ENCODE measurements at regions not wholly inside any gene's neighbourhood (a gene's known extent, or its start where the extent isn't known, plus 50 kb on each side); places are given as distances from the start of the nearest gene placed in this dataset.
"Not testable (repeated sequence)": the region's sequence is repeated elsewhere in the genome, so short reads cannot be mapped to it uniquely, and the experiment has no call there.

DNA sequence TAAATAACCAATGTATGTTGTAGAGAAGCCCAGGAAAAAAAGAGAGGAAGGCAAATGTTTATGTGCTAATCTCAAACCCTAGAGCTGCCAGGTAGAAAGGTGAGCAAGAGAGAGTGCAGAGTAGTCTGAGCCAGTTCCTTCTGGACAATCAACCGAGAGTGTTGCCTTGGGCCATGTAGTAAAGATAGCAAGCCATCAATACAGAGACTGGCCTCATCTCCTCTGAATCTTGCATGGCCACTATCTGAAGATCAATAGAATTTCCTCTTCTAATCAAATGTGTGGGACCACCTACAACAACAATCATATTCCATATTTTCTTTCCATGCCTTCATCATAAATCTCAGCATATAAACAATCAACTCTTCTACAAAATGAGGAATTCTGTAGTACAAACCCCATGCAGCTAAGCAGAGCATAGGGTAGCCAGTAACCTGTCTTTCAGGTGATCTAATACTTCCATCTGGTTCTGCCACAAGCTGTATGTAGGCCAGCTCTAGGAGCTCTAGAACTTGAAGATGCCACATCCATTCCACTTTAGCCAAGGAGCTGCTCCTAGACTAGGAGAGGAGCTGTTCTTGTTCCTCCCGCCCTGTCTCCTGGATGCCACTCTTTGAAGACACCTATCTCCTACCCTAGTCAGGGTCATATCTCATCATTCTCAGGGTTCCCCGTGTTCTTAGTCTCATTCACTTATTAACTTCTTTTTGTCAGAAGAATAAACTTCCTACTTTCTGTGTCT lies 75.8 kb upstream of the SLC38A4 start:
- Mint-ChIP-seq H3K36me3 (peaks cover 0 to 3% (median 0%) of the 10 kb centered on the region in 3 donors), H3K9me3 (peaks cover 0 to 2% (median 0%) of the 10 kb centered on the region in 6 donors), H3K4me3 (no peak overlapping the region), H3K4me1 (peaks cover 6 to 31% of the 10 kb centered on the region in 2 donors), H3K27me3 (ENCODE audit: low read depth in 3 of 3) (peaks cover 8 to 10% (median 8%) of the 10 kb centered on the region in 3 donors), H3K27ac (no peak overlapping the region)
- no peak for DNase-seq

DNA sequence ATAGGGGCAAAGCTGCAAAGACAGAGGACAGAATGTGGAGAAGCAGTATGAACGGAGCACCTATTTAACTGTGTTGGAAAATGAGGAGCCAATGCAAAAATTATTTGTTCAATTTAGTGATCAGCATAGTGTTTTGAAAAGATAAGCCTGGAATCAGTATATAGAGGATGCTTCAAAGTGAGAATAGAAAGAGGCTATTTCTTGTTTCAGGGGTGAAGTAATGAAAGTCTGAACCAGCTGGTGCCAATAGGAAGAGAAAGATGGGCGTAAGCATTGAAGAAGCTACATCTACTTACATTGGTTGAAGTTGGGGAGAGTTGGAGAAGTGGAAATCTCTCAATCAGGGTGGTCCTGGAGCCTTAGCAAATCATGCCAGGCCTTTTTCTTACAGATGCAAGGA lies 77.3 kb upstream of the SLC38A4 start:
- peaks cover 6 to 12% (median 7%) of the 10 kb centered on the region in 3 donors for H3K27me3 Mint-ChIP-seq (ENCODE audit: low read depth in 3 of 3)
- H3K9me3 Mint-ChIP-seq: peaks cover 0 to 2% (median 0%) of the 10 kb centered on the region in 6 donors
- H3K4me3 Mint-ChIP-seq: no peak overlapping the region
- DNase-seq: no peak
- no peaks in the 10 kb centered on the region for H3K36me3 Mint-ChIP-seq
- H3K4me1 Mint-ChIP-seq: peaks cover 6 to 26% of the 10 kb centered on the region in 2 donors
- H3K27ac Mint-ChIP-seq: no peak overlapping the region

DNA sequence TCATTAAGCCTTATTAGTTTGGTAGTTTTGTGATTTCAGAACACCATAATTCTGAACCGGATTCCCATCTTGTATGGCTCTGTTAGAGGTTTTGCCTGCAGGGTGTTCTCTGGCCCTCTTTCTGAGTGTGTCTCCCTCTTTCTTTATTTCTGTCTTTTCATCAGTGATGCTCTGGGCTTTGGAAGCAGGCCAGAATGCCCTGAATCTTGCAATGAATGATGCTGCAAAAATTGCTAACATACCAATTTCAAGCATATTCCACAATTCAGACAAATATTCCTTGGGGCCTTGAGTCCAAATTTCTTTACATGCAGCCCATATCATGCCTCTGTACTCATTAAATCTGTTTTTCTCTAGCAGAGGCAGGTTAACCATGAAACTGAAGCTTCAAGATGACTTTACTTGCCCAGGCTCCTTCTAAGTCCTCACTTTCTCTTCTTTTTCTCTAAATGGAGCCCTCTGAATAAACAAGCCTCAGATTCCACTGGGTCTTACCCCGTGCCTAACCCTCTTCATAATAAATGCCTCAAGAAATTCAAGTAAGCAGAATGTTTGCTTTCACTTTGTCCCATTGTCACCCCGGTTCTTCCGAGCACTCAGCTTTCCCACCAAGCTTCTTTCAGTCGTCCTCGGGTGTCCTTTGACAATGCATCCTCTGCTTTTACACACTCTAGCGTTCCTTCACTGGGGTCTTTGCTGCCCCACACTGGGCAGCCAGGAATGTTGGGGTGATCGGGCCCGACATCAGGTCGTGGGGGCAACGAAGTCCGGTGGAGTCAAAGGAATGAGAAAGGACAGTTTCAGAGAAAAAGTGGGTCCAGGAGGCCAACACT lies 78.8 kb upstream of the SLC38A4 start:
- H3K27ac Mint-ChIP-seq: no peak overlapping the region
- H3K9me3 Mint-ChIP-seq: peaks cover 2 to 7% (median 5%) of the 10 kb centered on the region in 6 donors
- H3K36me3 Mint-ChIP-seq: no peaks in the 10 kb centered on the region
- no peak overlapping the region for H3K4me3 Mint-ChIP-seq
- DNase-seq: no peak
- peaks cover 6 to 12% (median 7%) of the 10 kb centered on the region in 3 donors for H3K27me3 Mint-ChIP-seq (ENCODE audit: low read depth in 3 of 3)
- peaks cover 6 to 15% of the 10 kb centered on the region in 2 donors for H3K4me1 Mint-ChIP-seq

DNA sequence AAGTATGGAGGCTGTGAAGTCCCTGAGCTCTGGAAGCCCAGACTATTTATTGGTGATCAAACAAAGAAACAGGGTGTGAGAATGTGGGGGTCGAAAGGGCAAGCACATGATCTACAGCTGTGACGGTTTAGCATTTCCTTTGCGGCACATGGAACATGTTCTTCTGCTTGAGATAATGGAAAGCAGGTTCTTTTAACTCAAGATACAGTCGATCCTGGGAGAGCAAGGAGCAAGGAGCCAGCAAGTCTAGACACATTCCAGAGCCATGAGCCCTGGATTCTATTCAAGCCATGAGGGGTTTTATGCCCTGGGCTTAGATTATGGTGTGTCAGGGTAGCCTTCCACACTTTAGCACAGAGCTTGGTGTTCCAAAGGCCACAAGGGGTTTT lies 79.4 kb upstream of the SLC38A4 start:
- Mint-ChIP-seq H3K9me3 (peaks cover 2 to 13% (median 8%) of the 10 kb centered on the region in 6 donors), H3K4me1 (peaks cover 6 to 11% of the 10 kb centered on the region in 2 donors), H3K27me3 (ENCODE audit: low read depth in 3 of 3) (peaks cover 6 to 12% (median 9%) of the 10 kb centered on the region in 3 donors)
- not testable (repeated sequence) for H3K27ac Mint-ChIP-seq, H3K4me3 Mint-ChIP-seq, H3K36me3 Mint-ChIP-seq, DNase-seq

DNA sequence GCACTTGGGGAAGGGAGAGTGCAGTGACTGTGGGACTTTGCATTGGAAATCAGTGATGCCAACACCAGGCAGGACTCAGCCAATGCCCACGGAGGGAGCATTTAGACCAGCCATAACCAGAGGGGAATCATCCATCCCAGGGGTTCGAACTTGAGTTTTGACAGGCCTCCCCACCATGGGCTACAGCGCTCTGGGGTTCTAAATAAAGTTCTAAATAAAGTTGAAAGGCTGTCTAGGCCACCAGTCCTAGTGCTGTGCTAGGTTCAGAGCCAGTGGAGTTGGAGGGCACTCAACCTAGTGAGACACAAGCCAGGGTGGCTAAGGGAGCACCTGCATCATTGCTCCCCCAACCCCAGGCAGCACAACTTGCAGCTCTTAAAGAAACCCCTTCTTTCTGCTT lies 82.0 kb upstream of the SLC38A4 start:
- Mint-ChIP-seq H3K4me1 (no peaks in the 10 kb centered on the region), H3K36me3 (peaks cover 0 to 5% (median 0%) of the 10 kb centered on the region in 3 donors), H3K9me3 (peaks cover 9 to 37% (median 26%) of the 10 kb centered on the region in 6 donors), H3K4me3 (no peak overlapping the region), H3K27ac (no peak overlapping the region), H3K27me3 (ENCODE audit: low read depth in 3 of 3) (peaks cover 6 to 14% (median 7%) of the 10 kb centered on the region in 3 donors)
- no peak for DNase-seq

DNA sequence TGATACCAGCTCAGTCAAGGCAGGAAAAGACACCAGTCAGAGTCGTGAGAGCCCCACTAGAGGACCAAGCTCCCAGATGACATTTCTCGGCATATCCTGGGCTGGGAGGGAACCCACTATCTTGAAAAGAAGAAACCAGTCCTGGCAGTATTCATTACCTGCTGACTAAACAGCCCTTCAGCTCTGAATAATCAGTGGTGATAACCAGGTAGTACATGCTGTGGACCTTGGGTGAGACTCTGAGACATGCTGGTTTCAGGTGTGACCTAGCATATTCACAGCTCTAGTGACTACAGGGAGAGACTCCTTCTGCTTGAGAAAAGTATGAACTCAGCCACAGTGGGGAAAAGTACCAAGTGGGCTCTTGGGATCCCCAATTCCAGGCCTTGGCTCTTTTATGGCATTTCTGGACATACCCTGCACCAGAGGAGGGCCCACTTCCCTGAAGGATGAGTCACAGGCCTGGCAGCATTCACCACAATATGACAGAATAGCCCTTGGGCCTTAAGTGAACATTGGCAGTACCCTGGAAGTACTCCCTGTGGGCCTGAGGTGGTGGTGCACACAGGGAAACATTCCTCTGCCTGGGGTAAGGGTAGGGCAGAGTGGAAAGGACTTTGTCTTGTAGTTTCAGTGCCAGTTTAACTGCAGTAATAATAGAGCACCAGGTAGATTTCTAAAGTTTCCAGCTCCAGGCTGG lies 82.6 kb upstream of the SLC38A4 start:
- no peaks in the 10 kb centered on the region for H3K4me1 Mint-ChIP-seq
- H3K9me3 Mint-ChIP-seq: peaks cover 9 to 37% (median 25%) of the 10 kb centered on the region in 6 donors
- H3K36me3 Mint-ChIP-seq: peaks cover 0 to 5% (median 0%) of the 10 kb centered on the region in 3 donors
- H3K4me3 Mint-ChIP-seq: no peak overlapping the region
- H3K27ac Mint-ChIP-seq: no peak overlapping the region
- DNase-seq: no peak
- peaks cover 5 to 14% (median 5%) of the 10 kb centered on the region in 3 donors for H3K27me3 Mint-ChIP-seq (ENCODE audit: low read depth in 3 of 3)

DNA sequence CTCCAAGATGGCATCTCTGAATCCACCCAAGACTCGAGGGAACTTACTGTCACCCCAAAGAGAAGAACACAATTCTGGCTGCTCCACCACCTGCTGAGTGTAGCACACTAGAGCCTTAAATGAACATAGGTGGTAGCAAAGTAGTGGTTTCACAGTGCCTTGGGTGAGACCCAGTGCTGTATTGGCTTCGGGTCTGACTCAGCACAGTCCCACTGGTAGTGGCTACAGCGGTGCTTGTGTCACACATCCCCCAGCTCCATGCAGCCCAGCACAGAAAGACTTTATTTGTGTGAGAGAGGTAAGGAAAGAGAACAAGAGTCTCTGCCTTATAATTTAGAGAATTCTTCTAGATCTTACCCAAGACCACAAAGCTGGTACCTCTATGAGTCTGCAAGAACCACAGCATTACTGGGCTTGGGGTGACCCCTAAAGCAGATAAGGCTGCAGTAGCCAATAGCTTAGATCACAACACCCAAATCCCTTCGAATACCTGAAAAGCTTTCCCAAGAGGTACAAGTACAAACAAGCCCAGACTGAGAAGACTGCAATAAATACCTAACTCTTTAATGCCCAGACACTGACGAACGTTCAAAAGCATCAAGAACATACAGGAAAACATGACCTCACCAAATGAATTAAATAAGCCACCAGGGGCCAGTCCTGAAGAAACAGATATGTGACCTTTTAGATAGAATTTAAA lies 83.3 kb upstream of the SLC38A4 start:
- H3K27me3 Mint-ChIP-seq (ENCODE audit: low read depth in 3 of 3): peaks cover 5 to 14% (median 7%) of the 10 kb centered on the region in 3 donors
- H3K4me1 Mint-ChIP-seq: no peaks in the 10 kb centered on the region
- H3K27ac Mint-ChIP-seq: no peak overlapping the region
- peaks cover 0 to 5% (median 0%) of the 10 kb centered on the region in 3 donors for H3K36me3 Mint-ChIP-seq
- H3K4me3 Mint-ChIP-seq: no peak overlapping the region
- H3K9me3 Mint-ChIP-seq: peaks cover 9 to 37% (median 25%) of the 10 kb centered on the region in 6 donors
- no peak for DNase-seq

DNA sequence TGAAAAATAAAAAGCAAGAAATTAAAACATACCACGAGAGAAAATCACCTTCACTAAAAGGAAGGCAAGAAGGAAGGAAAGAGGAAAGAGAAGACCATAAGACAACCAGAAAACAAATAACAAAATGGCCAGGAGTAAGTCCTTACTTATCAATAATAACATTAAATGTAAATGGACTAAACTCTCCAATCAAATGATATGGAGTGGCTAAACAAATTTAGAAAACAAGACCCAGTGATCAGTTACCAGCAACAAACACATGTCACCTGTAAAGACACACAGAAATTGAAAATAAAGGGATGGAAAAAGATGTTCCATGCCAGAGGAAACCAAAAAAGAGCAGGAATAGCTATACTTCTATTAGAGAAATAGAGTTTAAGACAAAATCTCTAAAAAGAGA lies 85.0 kb upstream of the SLC38A4 start:
- Mint-ChIP-seq H3K4me1 (no peaks in the 10 kb centered on the region), H3K27me3 (ENCODE audit: low read depth in 3 of 3) (peaks cover 4 to 11% (median 6%) of the 10 kb centered on the region in 3 donors), H3K36me3 (peaks cover 0 to 5% (median 0%) of the 10 kb centered on the region in 3 donors), H3K4me3 (no peak overlapping the region), H3K9me3 (peaks cover 9 to 37% (median 25%) of the 10 kb centered on the region in 6 donors), H3K27ac (no peak overlapping the region)
- DNase-seq: no peak

DNA sequence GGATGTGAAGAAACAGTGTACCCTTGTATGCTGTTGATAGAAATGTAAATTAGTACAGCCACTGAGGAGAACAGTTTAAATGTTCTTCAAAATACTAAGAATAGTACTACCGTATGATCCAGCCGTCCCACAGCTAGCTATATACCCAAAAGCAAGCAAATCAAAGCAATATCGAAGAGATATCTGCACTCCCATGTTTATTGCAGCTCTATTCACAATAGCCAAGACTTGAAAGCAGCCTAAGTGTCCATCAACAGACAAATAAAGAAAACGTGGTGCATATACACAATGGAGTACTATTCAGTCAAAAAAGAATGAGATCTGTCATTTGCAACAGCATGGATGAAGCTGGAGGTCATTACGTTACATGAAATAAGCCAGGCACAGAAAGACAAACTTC lies 88.5 kb upstream of the SLC38A4 start:
- no peaks in the 10 kb centered on the region for H3K4me1 Mint-ChIP-seq
- no peak for DNase-seq
- peaks cover 7 to 33% (median 22%) of the 10 kb centered on the region in 6 donors for H3K9me3 Mint-ChIP-seq
- no peak overlapping the region for H3K27ac Mint-ChIP-seq
- peaks cover 0 to 5% (median 0%) of the 10 kb centered on the region in 3 donors for H3K36me3 Mint-ChIP-seq
- no peak overlapping the region for H3K4me3 Mint-ChIP-seq
- H3K27me3 Mint-ChIP-seq (ENCODE audit: low read depth in 3 of 3): peaks cover 4 to 16% (median 4%) of the 10 kb centered on the region in 3 donors

DNA sequence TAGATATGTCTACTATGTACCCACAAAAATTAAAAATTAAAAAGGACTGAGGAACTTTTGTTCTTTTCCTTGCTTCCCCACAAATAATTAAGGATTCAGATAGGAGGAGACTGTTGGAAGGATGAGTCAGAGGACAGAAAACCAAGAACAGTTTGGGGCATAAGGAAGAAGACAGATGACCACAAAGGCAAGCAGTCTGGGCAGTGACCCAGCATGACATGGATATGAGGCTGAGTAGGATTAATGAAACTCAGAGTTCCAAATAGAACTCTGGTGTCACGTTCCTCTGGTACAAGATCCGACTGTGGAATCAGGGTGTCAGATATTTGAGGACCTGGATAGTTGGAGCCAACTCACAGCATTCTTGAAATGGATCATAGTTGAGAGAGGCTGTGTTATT lies 89.3 kb upstream of the SLC38A4 start:
- H3K4me3 Mint-ChIP-seq: no peak overlapping the region
- peaks cover 4 to 19% (median 6%) of the 10 kb centered on the region in 3 donors for H3K27me3 Mint-ChIP-seq (ENCODE audit: low read depth in 3 of 3)
- peaks cover 0 to 5% (median 0%) of the 10 kb centered on the region in 3 donors for H3K36me3 Mint-ChIP-seq
- DNase-seq: no peak
- H3K27ac Mint-ChIP-seq: no peak overlapping the region
- H3K4me1 Mint-ChIP-seq: no peaks in the 10 kb centered on the region
- peaks cover 7 to 26% (median 18%) of the 10 kb centered on the region in 6 donors for H3K9me3 Mint-ChIP-seq

DNA sequence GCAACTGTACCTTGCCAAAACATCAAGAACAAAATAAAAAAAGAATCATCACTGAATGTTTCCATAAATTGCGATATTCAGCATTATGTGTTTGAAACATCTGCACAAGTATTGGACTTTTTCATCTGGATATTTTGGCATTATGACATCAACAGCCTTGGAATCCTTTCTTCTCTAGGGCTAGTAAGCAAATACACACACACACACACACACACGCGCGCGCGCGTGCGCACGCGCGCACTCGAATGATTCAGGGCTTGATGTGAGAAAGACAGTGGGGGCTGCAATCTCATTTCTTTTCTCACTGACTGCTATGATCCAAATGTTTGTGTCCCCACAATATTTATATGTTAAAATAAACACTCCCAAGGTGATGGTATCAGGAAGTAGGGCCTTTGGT lies 90.0 kb upstream of the SLC38A4 start:
- Mint-ChIP-seq H3K27ac (no peak overlapping the region), H3K4me3 (no peak overlapping the region), H3K36me3 (peaks cover 0 to 5% (median 0%) of the 10 kb centered on the region in 3 donors), H3K4me1 (no peaks in the 10 kb centered on the region), H3K9me3 (peaks cover 3 to 19% (median 14%) of the 10 kb centered on the region in 6 donors), H3K27me3 (ENCODE audit: low read depth in 3 of 3) (peaks cover 2 to 19% (median 4%) of the 10 kb centered on the region in 3 donors)
- no peak for DNase-seq

DNA sequence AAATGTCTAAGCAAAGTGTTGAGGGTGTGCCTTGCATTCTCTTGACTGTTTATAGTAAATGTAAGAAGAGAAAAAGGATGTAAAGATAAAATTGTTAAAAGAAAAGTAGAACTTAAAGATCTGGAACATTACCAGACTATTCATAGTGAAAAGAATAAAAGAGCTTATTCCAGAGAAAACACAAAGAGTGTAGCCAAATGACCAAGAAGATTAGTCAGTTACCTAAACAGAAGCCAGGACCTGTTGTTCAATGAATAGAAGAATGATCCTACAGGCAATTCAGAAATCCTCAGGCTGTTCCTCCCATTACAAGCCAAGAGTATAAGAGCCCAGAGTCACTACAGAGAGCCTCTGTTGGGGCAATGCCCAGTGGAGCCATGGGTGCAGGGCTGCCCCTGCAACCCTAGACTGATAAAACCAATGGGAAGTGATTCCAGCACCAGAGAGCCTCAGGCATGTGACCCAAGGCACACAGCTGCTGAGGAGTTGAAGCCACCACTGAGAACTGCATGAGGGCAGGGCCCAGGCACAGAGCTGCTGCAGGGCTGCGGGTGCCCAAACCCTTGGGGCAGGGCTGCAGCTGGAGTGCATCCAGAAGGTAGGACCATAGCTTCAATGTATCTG lies 91.1 kb upstream of the SLC38A4 start:
- H3K36me3 Mint-ChIP-seq: peaks cover 0 to 5% (median 0%) of the 10 kb centered on the region in 3 donors
- no peak overlapping the region for H3K27ac Mint-ChIP-seq
- no peak for DNase-seq
- H3K9me3 Mint-ChIP-seq: peaks cover 0 to 8% (median 7%) of the 10 kb centered on the region in 6 donors
- no peak overlapping the region for H3K4me3 Mint-ChIP-seq
- peaks cover 2 to 19% (median 4%) of the 10 kb centered on the region in 3 donors for H3K27me3 Mint-ChIP-seq (ENCODE audit: low read depth in 3 of 3)
- no peaks in the 10 kb centered on the region for H3K4me1 Mint-ChIP-seq

DNA sequence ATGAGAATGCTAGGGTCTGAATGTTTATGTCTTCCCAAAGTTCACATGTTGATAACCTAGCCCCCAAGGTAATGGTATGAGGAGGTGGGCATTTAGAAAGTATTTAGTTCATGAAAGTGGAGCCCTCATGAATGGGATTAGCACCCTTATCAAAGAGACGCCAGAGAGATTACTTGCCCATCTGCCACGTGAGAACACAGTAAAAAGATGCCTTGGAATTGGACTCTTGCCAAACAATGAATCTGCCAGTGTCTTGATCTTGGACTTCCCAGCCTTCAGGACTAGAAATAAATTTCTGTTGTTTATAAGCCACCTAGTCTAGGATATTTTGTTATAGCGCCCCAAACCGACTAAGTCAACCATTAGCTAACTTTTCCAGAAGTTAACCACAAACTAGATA lies 92.0 kb upstream of the SLC38A4 start:
- H3K4me1 Mint-ChIP-seq: no peaks in the 10 kb centered on the region
- DNase-seq: no peak
- H3K27me3 Mint-ChIP-seq (ENCODE audit: low read depth in 3 of 3): peaks cover 2 to 15% (median 4%) of the 10 kb centered on the region in 3 donors
- no peak overlapping the region for H3K27ac Mint-ChIP-seq
- H3K4me3 Mint-ChIP-seq: no peak overlapping the region
- no peaks in the 10 kb centered on the region for H3K9me3 Mint-ChIP-seq
- no peaks in the 10 kb centered on the region for H3K36me3 Mint-ChIP-seq

Data from immature natural killer cell (primary cell).